ENCODE measurements at regions not wholly inside any gene's neighbourhood (a gene's known extent, or its start where the extent isn't known, plus 50 kb on each side); places are given as distances from the start of the nearest gene placed in this dataset.
A peak's percentile ranks its signal among the peaks of the same experiment; 100 is the strongest.
"Not testable (repeated sequence)": the region's sequence is repeated elsewhere in the genome, so short reads cannot be mapped to it uniquely, and the experiment has no call there.

- DNase-seq (ENCODE audit: low read depth, low spot score), result peak; percentile 2
- H3K27ac ChIP-seq, result no peak overlapping the region
Observed at GRCh38 chr16:52976539-52977167, 76.0 kb downstream of the CHD9NB start.

GRCh38 chr16:52967744-52968143, 85.0 kb downstream of the CHD9NB start:
- DNase-seq (ENCODE audit: low read depth, low spot score), result no peak
- H3K27ac ChIP-seq, result no peak overlapping the region

- no peak for DNase-seq (ENCODE audit: low read depth, low spot score)
- no peak overlapping the region for H3K27ac ChIP-seq
Observed at GRCh38 chr16:52964290-52964689, 88.4 kb downstream of the CHD9NB start.

GRCh38 chr16:52963855-52964242, 88.8 kb downstream of the CHD9NB start:
- DNase-seq (ENCODE audit: low read depth, low spot score), result no peak
- no peak overlapping the region for H3K27ac ChIP-seq

GRCh38 chr16:52963212-52963854, 89.4 kb downstream of the CHD9NB start:
- no peak for DNase-seq (ENCODE audit: low read depth, low spot score)
- H3K27ac ChIP-seq, result no peak overlapping the region

GRCh38 chr16:52958951-52959350, 93.7 kb downstream of the CHD9NB start:
- no peak for DNase-seq (ENCODE audit: low read depth, low spot score)
- no peak overlapping the region for H3K27ac ChIP-seq

- DNase-seq (ENCODE audit: low read depth, low spot score), result no peak
- H3K27ac ChIP-seq, result no peak overlapping the region
Observed at GRCh38 chr16:52957199-52957598, 95.5 kb downstream of the CHD9NB start.

- no peak for DNase-seq (ENCODE audit: low read depth, low spot score)
- H3K27ac ChIP-seq, result no peak overlapping the region
Observed at GRCh38 chr16:52956044-52956443, 96.7 kb downstream of the CHD9NB start.

GRCh38 chr16:52953215-52953614, 99.5 kb downstream of the CHD9NB start:
- DNase-seq (ENCODE audit: low read depth, low spot score), result no peak
- no peak overlapping the region for H3K27ac ChIP-seq

- no peak overlapping the region for H3K27ac ChIP-seq
- peak; percentile 2 for DNase-seq (ENCODE audit: low read depth, low spot score)
Observed at GRCh38 chr16:52948946-52949345, 103.8 kb downstream of the CHD9NB start.

GRCh38 chr16:52932321-52932720, 120.4 kb downstream of the CHD9NB start:
- no peak overlapping the region for H3K27ac ChIP-seq
- DNase-seq (ENCODE audit: low read depth, low spot score), result no peak

- DNase-seq (ENCODE audit: low read depth, low spot score), result no peak
- no peak overlapping the region for H3K27ac ChIP-seq
Observed at GRCh38 chr16:52929478-52930400, 123.0 kb downstream of the CHD9NB start.

- no peak for DNase-seq (ENCODE audit: low read depth, low spot score)
- H3K27ac ChIP-seq, result no peak overlapping the region
Observed at GRCh38 chr16:52928955-52929354, 123.7 kb downstream of the CHD9NB start.

GRCh38 chr16:52925143-52925542, 127.6 kb downstream of the CHD9NB start:
- DNase-seq (ENCODE audit: low read depth, low spot score), result no peak
- H3K27ac ChIP-seq, result no peak overlapping the region

GRCh38 chr16:52924162-52924561, 128.5 kb downstream of the CHD9NB start:
- no peak overlapping the region for H3K27ac ChIP-seq
- no peak for DNase-seq (ENCODE audit: low read depth, low spot score)

GRCh38 chr16:52921104-52921503, 131.6 kb downstream of the CHD9NB start:
- no peak overlapping the region for H3K27ac ChIP-seq
- DNase-seq (ENCODE audit: low read depth, low spot score), result no peak

GRCh38 chr16:52920331-52920730, 132.4 kb downstream of the CHD9NB start:
- no peak for DNase-seq (ENCODE audit: low read depth, low spot score)
- no peak overlapping the region for H3K27ac ChIP-seq

- DNase-seq (ENCODE audit: low read depth, low spot score), result no peak
- H3K27ac ChIP-seq, result no peak overlapping the region
Observed at GRCh38 chr16:52914428-52914827, 138.3 kb downstream of the CHD9NB start.

- H3K27ac ChIP-seq, result no peak overlapping the region
- DNase-seq (ENCODE audit: low read depth, low spot score), result peak; percentile 34
Observed at GRCh38 chr16:52912565-52913173, 140.0 kb downstream of the CHD9NB start.

GRCh38 chr16:52908057-52908456, 144.6 kb downstream of the CHD9NB start:
- not testable (repeated sequence) for DNase-seq (ENCODE audit: low read depth, low spot score); H3K27ac ChIP-seq

- DNase-seq (ENCODE audit: low read depth, low spot score), result no peak
- no peak overlapping the region for H3K27ac ChIP-seq
Observed at GRCh38 chr16:52906281-52906680, 146.4 kb downstream of the CHD9NB start.

All from epithelial cell of prostate (primary cell).